ENCODE measurements at regions not wholly inside any gene's neighbourhood (a gene's known extent, or its start where the extent isn't known, plus 50 kb on each side); places are given as distances from the start of the nearest gene placed in this dataset.

DNA sequence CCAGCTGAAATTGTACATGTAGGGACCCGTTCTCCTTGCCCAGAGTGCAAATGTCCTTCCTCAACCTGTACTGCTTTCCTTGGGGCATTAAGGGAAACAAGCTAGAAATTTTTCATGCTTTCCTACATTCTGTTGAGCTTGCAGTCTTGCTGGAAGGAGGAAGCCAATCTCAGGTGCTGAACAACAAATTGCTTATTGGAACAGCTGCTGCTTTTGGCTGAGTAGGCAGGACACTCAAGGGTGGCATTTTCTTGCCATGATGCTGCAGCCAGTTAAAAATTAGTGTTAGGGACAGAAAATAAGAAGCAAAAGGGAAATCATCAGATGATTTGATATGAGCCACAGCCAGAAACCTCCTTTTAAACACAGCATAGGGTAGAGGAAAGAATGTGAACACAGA, 223.7 kb downstream of the QDPR start:
- no peak for DNase-seq

DNA sequence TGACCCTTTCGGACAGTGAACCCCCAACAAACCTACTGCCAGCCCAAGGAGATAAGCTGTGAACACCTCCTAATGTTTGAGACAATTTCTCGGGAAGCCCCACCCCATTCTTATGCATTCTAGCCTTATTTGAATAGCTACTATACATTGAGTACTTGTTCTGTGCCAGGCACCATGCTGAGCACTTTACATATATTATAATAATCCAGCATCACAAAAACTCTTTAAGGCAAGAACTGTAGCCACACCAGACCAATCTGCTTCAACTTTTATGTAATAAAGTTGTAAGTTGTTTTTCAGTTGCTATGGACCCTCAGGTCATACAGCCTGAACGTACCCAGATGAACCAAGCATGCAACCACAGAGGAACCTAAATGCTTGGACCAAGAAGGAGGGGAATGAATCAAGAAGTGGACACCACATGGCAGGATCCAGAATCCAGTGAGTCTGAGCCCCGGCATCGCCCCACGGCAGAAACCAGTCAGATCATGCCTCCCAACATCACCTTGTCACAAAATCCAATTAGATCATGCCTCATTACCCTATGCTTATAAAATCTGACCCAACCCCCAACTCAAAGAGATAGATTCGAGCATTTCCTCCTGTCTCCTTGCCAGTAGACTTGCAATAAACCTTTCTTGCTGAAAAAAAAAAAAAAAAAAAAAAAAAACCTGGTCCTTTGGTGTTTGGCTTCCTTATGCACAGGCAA, 225.0 kb downstream of the QDPR start:
- no peak for DNase-seq

DNA sequence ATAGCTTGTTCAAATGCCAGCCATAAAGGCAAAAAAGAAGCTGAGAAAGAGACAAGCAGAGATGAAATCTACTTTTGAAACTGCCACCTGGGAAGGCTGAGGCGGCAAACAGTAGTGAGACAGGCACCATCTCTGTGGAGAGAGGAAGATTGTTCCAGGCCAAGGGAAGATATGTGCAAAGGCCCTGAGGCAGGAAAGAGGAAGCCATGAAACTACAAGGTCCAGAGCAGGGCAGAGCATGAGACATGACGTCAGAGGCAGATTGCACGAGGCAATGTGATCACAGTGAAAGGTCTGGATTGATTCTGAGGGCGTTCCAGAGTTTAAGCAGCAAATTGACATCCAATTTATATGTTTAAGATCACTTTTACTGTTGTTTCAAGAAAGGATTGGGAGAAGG, 226.1 kb downstream of the QDPR start:
- no peak for DNase-seq

DNA sequence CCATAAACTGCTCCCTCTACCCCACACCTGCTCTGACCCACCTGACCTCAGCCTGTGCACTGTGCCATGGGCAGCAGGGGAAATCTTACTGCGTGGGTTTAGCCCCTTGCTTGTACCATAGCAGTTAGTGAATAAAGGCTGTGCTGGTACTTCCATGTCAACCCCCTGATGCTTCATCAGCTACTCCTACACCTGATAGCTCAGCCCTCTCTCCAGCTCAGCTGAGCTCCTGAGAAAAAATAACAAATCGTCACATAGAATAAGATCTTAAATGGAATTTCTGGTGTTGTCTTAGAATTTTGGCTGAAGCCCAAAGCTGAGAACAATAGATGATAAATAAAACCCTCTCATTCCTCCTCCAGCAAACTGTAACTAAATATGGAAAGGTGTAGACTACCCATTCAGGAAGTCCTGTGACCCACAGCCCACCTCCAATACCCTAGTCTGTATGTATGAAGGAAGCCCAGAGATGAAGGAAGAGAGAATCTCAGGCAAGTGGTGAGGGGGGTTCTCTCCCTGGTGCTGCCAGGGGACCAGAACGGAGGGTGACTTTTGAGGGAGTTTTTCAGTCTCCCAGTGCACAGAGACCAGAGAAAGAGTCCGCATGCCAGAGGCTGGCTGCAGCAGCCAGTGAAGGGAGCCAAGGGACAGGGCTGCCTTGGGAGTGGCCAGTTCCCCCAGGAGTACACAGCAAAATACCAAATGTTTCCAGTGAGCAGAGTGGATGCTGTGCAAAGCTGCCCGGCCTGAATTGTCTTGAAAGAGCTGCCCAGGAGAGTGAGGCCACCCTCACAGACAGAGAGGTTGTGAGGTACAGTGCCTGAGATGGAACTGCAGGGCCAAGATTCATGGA, 227.3 kb downstream of the QDPR start:
- DNase-seq = no peak

DNA sequence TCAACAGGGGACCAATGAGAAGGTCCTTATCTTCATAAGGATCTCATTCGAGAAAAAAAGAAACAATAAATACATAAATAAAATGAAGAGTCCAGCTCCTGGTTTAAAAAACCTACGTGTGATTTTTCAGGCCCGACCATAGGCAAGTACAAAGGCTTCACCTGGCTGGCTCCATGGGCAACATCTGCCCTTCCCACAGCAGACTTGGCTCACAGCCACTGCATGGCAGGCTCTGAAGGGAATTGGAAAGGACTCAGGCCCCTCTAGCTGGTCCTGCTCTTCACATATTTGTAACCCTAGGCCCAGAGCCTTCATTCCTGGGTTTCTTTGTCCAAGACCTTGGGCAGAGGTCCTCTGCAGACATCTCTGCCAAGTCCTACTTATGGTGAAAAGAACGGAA, 228.1 kb downstream of the QDPR start:
- DNase-seq = no peak

DNA sequence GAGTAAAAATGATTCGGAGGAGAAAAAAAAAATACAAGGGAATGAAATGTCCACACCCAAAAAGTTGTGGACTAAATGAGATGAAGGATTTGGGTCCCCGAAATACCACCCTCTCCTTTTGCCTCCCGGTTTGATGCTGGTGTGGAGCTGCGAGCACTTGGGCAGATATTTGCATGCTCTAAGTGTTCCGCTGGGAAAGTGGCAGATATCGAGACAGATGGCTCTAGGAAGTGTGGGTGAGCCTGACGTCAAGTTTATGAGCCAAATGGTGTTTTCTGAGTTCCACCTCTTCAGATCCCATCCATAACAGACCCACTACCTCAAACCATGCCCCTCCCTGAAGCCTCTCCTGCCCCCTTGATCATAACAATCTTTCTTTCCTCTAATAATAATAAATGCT, 228.6 kb downstream of the QDPR start:
- no peak for DNase-seq

DNA sequence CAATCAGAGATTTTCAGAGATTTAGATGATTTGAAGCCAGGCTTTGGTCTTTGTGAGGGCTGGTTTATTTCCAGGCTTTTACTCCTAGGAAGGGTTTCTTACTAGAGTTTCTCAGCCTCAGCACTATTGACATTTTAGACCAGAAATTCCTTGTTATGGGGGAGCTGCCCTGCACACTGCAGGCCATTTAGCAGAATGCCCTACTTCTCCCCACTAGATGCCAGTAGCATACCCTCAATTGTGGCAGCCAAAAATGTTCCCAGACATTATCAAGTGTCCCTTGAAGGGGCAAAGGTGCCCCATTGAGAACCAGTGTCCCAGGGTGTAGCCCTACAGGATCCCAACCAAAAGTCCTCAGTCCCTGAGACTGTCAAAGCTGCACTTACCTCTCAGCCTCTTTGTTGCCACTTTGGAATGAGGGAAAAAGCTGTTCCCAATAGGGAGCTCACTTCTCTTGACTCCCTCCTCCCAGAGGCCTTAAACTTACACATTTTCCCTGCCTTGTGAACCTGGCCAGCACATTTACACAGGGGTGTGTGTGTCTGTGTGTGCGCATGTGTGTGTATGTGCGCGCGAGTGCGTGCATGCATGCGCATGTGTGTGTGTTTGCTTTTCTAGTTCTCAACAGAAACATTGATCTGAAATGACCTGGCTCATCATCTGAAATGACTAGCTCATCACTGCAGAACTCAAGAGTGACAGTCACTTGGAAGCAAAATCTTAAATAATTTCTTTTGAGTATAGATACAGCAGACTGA, 231.4 kb downstream of the QDPR start:
- no peak for DNase-seq

DNA sequence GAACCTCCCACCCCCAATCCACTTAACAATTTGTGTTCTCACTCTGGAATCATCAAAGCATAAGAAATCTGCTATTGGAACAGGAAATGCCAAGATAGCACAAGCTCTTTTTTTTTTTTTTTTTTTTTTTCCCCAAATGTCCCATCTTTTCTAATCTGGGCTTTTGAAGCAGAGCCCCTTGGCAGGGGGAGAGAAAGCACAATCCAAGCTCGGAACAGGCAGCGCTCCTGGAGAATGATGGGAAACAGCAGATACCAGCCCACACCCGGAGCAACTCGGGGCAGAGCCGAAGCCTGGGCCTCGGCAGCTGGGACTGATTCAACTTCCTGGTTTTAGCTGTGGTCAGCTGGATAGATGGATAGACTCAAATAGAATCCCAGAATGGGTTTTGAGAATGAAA, 235.1 kb downstream of the QDPR start:
- no peak for DNase-seq

DNA sequence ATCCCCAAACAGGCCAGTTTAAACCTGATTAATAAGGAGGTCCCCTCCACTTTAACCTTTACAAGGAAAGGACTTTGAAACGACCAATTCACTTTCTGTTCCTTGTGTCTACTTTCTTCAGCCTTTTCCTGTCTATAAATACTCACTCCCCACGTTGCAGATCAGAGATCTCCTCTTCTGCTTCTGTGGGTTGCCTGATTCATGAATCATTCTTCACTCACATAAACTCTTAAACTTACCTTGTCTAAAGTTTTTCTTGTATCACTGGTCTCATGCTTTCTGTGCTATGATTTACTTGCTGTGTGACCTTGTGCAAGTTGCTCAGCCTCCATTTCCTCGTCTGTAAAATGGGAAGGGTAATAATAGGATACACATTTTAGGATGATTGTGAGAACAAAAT, 236.1 kb downstream of the QDPR start:
- no peak for DNase-seq

DNA sequence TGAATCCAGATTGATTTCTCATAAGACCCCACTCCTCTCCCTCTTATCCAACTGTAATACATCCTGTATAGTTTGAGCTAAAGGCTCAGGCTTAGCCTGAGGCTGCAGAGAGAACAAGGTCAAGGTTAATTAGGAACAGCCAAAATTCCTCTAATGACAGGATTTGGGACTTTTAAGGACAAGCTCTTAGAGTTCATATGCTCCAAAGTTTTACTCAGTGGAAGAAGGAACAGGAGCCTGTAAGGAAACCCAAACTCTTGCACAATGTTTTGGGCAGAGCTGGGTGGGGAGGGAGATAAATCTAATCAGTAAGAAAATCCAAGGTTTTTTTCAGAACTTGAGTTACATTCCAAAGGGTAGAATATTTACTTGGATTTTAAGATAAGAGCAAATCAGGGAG, 238.8 kb downstream of the QDPR start:
- DNase-seq = no peak

DNA sequence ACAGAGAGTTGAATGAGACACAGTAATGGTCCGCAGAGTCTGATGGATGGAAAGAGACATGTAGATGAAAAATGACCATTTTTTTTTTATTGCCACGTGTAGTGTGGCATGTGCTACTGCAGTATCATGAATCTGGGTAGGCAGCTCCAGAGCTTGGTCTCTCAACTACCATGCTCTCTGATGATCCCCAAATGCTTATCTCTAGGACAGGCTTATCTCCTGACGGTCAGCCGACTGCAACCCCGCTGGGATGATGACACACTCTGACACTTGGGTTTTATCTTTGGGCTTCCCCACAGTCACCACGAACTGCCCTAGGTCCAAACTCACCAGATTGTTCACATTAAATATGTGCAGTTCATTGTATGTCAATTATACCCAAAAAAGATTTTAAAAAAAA, 239.7 kb downstream of the QDPR start:
- no peak for DNase-seq

DNA sequence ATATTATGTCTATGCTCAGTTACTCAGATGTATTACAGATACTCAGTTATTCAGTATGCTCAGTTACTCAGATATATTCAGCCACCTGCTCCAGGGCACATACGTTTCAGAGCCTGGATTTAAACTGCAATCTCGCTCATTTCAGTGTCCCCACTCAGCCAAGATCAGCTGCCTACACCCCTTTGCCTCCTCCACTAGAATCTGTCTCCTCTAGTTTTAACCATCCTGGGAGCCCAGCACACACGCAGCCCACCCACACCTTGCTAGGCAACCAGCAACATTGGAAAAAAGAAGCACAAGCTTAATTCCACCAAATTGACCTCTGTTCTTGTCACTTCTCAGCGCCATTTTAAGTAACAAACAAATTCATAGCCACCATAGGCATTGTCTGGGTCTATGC, 246.2 kb downstream of the QDPR start:
- no peak for DNase-seq

DNA sequence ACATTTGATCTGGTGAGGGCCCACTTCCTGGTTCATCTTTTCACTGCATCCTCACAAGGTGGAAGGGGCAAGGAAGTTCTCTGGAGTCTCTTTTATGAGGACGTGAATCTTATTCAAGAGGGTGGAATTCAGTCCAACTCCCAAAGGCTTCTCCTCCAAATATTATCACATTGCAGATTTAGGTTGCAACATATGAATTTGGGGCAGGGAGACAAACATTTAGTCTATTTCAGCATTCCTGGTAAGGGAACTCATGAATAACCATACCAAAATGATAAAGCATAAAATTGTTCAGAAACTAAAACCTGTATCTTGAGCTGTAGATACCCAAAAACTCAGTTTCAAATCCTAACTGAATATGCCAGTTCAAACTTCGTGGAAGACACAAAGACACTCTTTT, 246.8 kb downstream of the QDPR start:
- no peak for DNase-seq

DNA sequence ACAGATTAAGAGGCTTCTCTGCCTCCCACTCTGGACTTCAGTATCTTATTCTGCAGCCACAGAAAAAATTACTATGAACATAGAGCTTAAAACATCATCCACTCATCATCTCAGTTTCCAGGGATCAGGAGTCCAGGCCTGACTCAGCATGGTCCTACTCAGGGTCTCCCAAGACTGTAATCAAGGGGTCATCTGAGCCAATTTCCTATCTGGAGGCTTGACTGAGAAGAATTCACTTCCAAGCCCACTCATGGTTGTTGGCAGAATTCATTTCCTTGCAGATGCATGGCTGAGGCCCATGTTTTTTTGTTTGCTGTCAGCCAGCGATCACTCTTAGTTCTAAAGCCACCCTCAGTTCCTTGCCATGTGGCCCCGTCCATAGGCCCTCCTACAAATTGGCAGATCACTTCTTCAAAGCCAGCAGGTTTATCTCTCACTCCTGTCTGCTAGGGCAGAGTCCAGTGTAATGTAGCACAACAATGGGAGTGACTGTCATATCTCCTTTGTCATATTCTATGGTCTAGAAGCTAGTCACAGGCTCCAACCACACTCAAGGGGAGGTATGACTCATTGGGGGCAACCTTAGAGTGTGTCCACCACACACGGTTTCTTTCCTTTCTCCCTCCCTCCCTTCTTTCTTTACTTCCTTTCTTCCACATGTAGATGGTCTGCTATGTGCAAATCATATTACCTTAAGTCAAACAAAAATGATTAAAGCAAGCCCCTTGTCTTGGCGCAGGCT, 251.6 kb downstream of the QDPR start:
- DNase-seq = no peak

DNA sequence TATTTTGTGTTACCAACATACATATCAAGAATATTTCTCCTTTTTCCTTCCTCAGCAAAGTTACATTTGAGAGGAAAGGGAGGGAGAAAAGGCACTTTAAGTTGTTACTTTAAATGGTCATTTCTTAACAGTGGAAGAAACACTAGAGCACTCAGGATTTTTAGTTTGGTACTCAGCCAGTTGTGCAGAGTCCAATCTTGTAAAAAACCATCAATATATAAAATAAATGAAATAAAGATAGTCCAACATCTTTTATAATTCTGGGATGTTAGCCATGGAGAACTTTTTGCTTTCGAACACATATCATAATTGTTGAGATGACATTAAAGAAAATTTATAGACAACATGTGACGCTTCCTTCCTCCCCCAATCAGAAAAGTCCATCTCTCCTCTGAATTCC, 253.8 kb downstream of the QDPR start:
- DNase-seq = no peak

DNA sequence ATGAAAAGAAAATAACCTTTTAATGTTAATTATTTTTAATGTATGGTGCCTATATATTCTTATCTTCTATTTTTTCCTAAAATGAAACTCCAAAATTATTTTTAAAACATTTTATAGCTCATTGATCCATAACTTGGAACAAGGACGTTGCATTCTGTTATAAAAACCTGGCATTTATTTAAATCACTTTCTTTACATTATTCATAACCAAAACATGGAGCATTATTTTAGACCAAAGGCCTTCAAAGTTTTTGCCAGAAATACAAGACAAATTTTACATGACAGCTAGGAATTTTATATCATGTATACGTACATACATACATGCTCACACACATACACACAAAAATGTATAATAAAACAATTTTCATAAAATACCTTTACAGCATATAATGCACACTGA, 259.8 kb downstream of the QDPR start:
- no peak for DNase-seq

DNA sequence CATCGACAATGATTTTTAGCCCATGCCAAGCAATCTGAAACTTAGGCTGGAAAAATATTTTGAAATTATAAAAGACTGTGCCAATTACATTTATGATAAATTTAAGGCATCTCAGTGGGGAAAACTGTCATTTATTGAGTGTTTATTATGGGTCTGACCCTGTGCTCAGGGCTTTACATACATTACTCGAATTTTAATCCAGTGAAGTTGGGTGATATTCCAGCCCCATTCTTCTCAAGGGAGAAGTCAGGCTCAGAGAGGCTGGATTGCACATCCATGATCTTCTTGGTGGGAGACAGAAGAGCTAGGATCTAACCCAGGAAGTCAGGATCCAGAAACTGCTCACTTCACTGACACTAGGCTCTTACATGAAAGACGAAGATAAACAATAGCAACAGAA, 260.8 kb downstream of the QDPR start:
- no peak for DNase-seq

DNA sequence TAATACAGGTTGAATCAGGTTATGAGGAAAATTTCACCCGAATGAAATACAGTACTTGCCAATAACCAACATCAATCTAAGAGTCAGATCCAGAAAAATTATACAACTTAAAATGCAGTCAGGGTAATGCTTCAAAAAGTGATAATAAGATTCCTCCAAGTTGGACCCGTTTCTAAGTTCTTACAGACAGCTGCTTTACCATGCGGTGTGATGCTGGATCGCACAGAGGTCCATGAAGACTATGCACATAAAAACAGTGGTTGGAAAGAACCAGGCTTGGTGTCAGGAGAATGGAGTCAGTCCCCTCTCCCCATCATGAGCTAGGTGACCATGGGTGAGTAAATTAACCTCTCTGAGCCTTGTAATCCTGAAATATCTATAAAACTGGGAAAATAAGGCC, 261.3 kb downstream of the QDPR start:
- no peak for DNase-seq

DNA sequence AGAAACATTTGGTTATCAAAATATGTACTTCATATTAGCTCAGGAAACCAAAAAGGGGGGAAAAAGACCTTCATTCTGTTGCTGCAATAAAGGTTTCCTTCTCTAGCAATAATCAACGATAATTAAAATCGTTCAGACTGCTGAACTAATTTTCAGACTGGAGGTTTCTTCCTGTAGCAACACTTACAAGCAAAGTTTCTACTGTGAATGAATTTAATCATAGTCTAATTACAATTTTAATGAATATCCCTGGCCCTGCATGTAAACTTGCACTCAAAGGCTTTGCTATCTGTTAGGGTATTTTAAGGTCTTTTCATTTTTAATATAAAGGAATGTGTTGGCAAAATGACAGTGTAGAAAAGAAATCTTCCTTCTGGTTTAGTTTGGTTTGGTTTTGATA, 265.2 kb downstream of the QDPR start:
- no peak for DNase-seq

DNA sequence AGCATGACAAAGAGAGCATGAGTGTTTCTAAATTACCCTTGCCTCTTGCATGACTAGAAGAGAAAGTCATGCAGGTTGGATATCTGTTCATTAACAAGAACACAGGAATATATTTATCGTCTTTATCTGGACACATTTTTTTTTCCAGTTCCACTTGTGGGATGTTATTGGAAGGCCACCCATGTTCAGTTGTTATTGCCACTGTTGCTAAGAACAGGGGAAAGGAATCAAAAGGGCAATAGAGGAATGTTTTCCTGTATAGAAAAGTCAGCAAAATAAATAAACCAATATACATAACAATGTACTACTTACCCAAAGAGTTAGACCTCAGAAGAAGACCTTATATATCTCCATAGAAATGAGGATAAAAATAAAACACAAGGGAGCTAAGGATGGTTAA, 270.1 kb downstream of the QDPR start:
- no peak for DNase-seq

DNA sequence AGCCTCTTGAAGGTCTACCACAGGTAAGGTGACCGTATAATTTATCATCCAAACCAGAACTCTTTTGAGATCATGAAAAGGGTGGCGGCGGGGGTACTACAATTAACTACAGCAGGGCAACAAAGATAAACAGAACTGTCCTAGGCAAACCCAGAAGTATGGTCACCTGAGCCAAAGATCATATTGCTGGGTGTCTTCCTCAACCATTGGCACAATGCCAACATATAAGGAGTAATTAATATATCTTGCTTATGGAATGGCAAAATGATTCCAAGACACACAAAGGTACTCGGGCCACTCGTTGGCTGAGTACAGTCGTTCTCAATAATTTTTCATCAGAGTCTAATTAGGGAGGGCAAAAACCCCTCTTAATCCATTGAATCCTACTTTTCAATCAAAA, 273.3 kb downstream of the QDPR start:
- DNase-seq = no peak

DNA sequence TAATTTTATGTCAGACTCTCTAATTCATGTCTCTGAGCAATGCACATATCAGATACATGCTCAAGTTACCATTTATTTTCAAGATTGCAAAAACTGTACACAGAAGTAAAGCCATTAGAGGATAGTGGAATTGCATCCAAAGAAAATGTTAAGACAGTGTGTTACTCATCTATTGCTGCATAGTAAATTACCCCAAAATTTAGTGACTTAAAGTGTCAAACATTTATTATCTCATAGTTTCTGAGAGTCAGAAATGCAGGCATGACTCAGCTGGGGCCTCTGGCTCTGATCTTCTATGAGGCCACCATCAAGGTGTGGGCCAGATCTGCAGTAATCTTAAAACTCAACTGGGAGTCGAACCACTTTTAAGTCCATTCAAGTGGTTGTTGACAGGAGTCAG, 275.2 kb downstream of the QDPR start:
- no peak for DNase-seq

DNA sequence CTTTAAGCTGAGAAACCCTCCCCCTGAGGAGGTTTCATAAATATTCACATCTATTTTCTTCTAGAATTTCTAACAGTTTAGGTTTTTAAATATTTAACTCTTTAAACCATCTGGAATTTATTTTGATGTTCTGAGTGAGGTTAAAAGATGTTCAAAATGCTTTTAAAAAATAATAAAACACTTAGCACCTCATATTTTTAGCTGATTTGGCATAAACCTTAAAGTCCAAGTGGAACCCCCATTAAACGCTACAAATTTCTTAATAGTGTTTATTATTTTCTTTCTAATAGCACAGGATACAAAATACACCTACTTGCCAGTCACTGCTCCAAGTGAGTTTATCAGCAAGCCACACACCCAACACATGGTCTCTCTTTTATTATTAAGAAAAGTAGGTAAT, 277.2 kb downstream of the QDPR start:
- DNase-seq = no peak

Data from effector CD4-positive, alpha-beta T cell (primary cell).